RWPE1 (cell line): ENCODE measurements at regions not wholly inside any gene's neighbourhood (a gene's known extent, or its start where the extent isn't known, plus 50 kb on each side); places are given as distances from the start of the nearest gene placed in this dataset.

Experiments used
- CTCF ChIA-PET: fragments of 350-600 bp; sonication (Branson Sonifier 250); formaldehyde crosslinking; extraction: SDS; loops from one replicate; lab custom pipeline; 2021; lab: Yijun Ruan, JAX
- POLR2A ChIA-PET: fragments of 400-600 bp; formaldehyde crosslinking; extraction: SDS; loops from one replicate; lab custom pipeline; 2020; ENCODE audit warnings: antibody characterized with exemption; ENCODE audit not compliant: low non-redundant PET; lab: Yijun Ruan, JAX
- DNase-seq: peaks from one replicate; pipeline ENCODE4 v3.0.0; 2012; ENCODE audit warnings: low spot score
- H3K27ac ChIP-seq: fragments of 450-650 bp; 2 replicates; pipeline ENCODE4 v1.5.1; 2017
- CTCF ChIP-seq: fragments of 450-650 bp; conservative IDR thresholded peaks from 2 replicates; pipeline ENCODE4 v1.5.1; 2017; ENCODE audit warnings: low read depth, mild to moderate bottlenecking

- CTCF ChIA-PET: interaction anchor here (0.6 to 0.8 kb wide), 3 partner anchors 31 to 334 kb away, joined by 3 to 4 read pairs (median 3); no protein-coding TSS in a partner anchor
- DNase-seq: no peak
- H3K27ac ChIP-seq: no peak overlapping the region
- POLR2A ChIA-PET: no interaction called here
- TF ChIP-seq CTCF: no peak
Measured at GRCh38 chr2:37447446-37447845, 103.0 kb downstream of the QPCT start.

- TF ChIP-seq CTCF: no peak
- no peak overlapping the region for H3K27ac ChIP-seq
- ChIA-PET POLR2A (no interaction called here), CTCF (interaction anchor here (0.7 to 0.8 kb wide), 2 partner anchors 201 to 332 kb away, joined by 3 read pairs; no protein-coding TSS in a partner anchor)
- no peak for DNase-seq
Measured at GRCh38 chr2:37448342-37449120, 104.1 kb downstream of the QPCT start.

- TF ChIP-seq CTCF: no peak
- H3K27ac ChIP-seq: no peak overlapping the region
- DNase-seq: no peak
- POLR2A ChIA-PET: no interaction called here
- CTCF ChIA-PET: no interaction called here
Measured at GRCh38 chr2:37449761-37450296, 105.4 kb downstream of the QPCT start.

- CTCF ChIA-PET: interaction anchor here (0.6 kb wide), 1 partner anchor 111 kb away, joined by 5 read pairs; no protein-coding TSS in a partner anchor
- H3K27ac ChIP-seq: no peak overlapping the region
- DNase-seq: no peak
- TF ChIP-seq CTCF: no peak
- POLR2A ChIA-PET: no interaction called here
Measured at GRCh38 chr2:37453027-37453426, 108.6 kb downstream of the QPCT start.

- no peak for TF ChIP-seq CTCF
- no peak overlapping the region for H3K27ac ChIP-seq
- POLR2A ChIA-PET: no interaction called here
- DNase-seq: no peak
- CTCF ChIA-PET: interaction anchor here (0.6 to 0.7 kb wide), 4 partner anchors 27 to 1351 kb away, joined by 3 to 4 read pairs (median 4); no protein-coding TSS in a partner anchor
Measured at GRCh38 chr2:37454851-37455762, 110.7 kb downstream of the QPCT start.

GRCh38 chr2:37456479-37456878 lies 112.0 kb downstream of the QPCT start:
- no peak for DNase-seq
- TF ChIP-seq CTCF: no peak
- CTCF ChIA-PET: interaction anchor here (0.7 kb wide), 1 partner anchor 20 kb away, joined by 3 read pairs; no protein-coding TSS in a partner anchor
- H3K27ac ChIP-seq: no peak overlapping the region
- POLR2A ChIA-PET: no interaction called here
